ENCODE measurements at regions not wholly inside any gene's neighbourhood (a gene's known extent, or its start where the extent isn't known, plus 50 kb on each side); places are given as distances from the start of the nearest gene placed in this dataset.

GRCh38 chr2:54403512-54404238 lies 52.5 kb upstream of the SPTBN1 start:
- Mint-ChIP-seq H3K9me3 (ENCODE audit: low read depth) (no peaks in the 10 kb centered on the region), H3K4me1 (peaks cover 2% of the 10 kb centered on the region), H3K36me3 (no peaks in the 10 kb centered on the region), H3K4me3 (no peak overlapping the region), H3K27me3 (peaks cover 3% of the 10 kb centered on the region), H3K27ac (no peak overlapping the region)
- ATAC-seq (no peak), DNase-seq (no peak)
- CTCF ChIA-PET = no interaction called here

- no peak overlapping the region for H3K27ac Mint-ChIP-seq
- ATAC-seq (no peak), DNase-seq (no peak)
- H3K36me3 Mint-ChIP-seq = no peaks in the 10 kb centered on the region
- peaks cover 3% of the 10 kb centered on the region for H3K27me3 Mint-ChIP-seq
- H3K4me1 Mint-ChIP-seq = peaks cover 2% of the 10 kb centered on the region
- CTCF ChIA-PET = no interaction called here
- no peak overlapping the region for H3K4me3 Mint-ChIP-seq
- no peaks in the 10 kb centered on the region for H3K9me3 Mint-ChIP-seq (ENCODE audit: low read depth)
Measured at GRCh38 chr2:54404270-54404669, 51.9 kb upstream of the SPTBN1 start.

GRCh38 chr2:54406031-54406430 lies 50.1 kb upstream of the SPTBN1 start:
- H3K9me3 Mint-ChIP-seq (ENCODE audit: low read depth) = no peaks in the 10 kb centered on the region
- peaks cover 2% of the 10 kb centered on the region for H3K4me1 Mint-ChIP-seq
- ATAC-seq = no peak
- no peak overlapping the region for H3K4me3 Mint-ChIP-seq
- H3K27ac Mint-ChIP-seq = no peak overlapping the region
- H3K36me3 Mint-ChIP-seq = no peaks in the 10 kb centered on the region
- CTCF ChIA-PET = no interaction called here
- no peak for DNase-seq
- peaks cover 7% of the 10 kb centered on the region for H3K27me3 Mint-ChIP-seq

All from activated CD8-positive, alpha-beta memory T cell treated with anti-CD3 and anti-CD28 coated beads, Interleukin-2, amount 10 ng/mL, durations not matched to agents 7 days and 5 days (primary cell).